ENCODE measurements at regions not wholly inside any gene's neighbourhood (a gene's known extent, or its start where the extent isn't known, plus 50 kb on each side); places are given as distances from the start of the nearest gene placed in this dataset.
A peak's percentile ranks its signal among the peaks of the same experiment; 100 is the strongest.

GRCh38 chr12:91914701-91915100 is 230.9 kb downstream of the BTG1 start:
- DNase-seq = no peak

DNA sequence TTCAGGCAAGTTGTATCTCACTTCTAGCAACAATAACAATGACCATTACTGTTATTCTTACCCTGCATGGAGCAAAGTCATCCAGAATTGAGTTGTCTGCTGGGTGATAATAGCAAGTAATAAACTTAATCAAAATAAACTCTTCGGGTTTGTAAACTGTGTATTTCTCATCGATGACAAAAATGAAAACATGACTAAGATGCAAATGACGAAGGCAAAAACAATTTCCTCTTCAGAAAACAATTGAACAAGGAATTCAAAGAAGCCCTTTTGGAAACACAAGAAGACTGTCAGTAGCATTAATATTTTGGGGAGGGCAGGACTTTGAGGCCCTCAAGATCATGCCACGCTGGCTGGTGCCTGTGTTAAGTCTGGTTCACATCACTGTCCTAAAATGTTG is 232.0 kb downstream of the BTG1 start:
- no peak for DNase-seq

- no peak for DNase-seq
Measured at GRCh38 chr12:91913124-91913523, 232.5 kb downstream of the BTG1 start.

- DNase-seq = no peak
Measured at GRCh38 chr12:91912178-91912577, 233.5 kb downstream of the BTG1 start.

- DNase-seq = no peak
Measured at GRCh38 chr12:91910871-91911388, 234.7 kb downstream of the BTG1 start.

DNA sequence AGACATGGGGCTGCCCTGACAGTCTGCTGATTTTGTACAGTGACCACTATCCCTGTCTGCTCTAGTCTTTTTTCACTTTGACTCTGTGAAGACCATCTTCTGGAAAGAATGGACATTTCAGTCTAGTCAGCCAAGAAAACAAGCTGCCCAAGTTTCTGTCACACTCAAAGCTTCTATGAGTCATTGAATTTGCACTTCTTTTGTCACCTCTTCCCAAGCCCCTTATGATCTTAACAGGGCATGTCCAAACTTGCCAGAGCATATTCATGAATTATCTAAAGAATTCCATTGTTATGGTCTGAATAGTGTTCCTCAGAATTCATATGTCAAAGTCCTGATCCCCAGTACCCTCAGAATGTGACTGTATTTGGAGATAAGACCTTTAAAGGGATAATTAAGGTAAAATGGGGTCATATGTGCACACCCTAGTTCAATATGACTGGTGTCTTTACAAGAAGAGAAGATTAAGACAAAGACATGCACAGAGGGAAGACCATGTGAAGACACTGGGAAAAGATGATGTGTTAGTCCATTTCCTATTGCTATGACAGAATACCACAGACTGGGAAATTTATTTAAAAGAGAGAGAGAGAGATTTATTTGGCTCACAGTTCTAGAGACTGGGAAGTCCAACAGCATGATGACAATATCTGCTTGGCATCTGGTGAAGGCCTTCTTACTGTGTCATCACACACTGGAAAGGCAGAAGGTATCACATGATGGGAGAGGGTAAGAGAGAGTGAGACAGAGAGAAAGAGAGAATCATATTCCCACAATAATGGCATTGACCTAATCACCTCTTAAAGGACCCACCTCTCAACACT is 242.6 kb downstream of the BTG1 start:
- no peak for DNase-seq

DNA sequence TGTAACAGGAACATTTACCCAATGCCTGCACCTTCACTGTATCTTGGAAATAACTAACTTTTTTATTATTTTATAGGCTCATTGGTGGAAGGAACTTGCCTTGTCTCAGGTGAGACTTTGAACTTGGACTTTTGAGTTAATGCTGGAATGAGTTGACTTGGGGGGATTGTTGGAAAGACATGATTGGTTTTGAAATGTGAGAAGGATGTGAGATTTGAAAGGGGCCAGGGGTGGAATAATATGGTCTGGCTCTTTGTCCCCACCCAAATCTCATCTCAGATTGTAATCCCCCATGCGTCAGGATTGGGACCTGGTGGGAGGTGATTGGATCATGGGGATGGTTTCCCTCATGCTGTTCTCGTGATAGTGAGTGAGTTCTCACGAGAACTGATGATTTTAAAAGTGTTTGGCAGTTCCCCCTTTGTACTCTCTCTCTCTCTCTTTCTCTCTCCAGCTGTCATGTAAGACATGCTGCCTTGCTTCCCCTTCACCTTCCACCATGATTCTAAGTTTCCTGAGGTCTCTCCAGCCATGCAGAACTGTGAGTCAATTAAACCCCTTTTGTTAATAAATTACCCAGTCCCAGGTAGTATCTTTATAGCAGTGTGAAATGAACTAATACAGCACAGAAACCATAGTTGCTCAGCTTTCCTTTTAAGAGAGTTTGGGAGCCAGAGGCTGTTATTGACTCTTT is 244.1 kb downstream of the BTG1 start:
- no peak for DNase-seq

GRCh38 chr12:91900971-91901370 is 244.7 kb downstream of the BTG1 start:
- DNase-seq = no peak

- no peak for DNase-seq
Measured at GRCh38 chr12:91899056-91899455, 246.6 kb downstream of the BTG1 start.

DNA sequence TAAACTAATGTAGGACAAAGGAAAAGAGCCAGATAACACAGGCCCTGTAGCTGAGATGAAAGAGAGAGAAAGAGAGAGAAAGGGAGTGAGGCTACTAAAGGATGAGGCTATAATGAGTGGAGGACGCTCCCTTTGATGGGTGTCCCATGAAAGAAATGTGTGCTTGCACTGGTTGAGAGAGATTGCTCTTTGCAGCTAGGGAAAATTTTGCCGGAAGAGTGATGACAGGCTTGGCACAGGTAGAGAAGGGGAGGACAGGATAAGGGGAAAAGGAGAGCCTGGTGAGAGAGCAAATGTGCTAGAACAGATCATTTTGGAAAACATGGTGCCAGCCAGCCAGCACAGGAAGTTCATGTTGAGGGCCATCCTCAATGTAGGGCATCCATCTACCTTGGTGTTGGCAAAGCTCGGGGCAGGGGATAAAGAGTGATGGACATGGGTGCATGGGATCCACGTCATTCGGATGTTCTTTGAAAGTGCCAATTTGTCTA is 248.6 kb downstream of the BTG1 start:
- DNase-seq = no peak

- no peak for DNase-seq
Measured at GRCh38 chr12:91896286-91897024, 249.2 kb downstream of the BTG1 start.

DNA sequence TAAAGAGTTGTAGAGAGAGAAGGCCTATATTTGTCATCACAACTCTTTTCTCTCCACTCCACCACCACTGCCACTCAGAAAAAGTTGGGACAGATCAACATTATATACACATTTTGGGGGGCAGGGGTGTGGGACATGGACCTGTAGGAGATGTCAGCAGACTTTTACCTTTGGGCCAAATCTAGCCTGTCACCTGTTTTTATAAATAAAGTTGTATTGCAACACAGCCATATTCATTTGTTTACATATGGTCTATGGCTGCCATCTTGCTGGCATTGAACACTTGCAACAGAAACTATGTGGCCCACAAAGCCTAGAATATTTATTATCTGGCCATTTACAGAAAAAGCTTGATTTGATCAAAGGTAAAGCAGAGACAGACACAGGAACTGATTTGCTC is 250.7 kb downstream of the BTG1 start:
- DNase-seq = no peak

- DNase-seq = peak; percentile 66
Measured at GRCh38 chr12:91893476-91893875, 252.2 kb downstream of the BTG1 start.

DNA sequence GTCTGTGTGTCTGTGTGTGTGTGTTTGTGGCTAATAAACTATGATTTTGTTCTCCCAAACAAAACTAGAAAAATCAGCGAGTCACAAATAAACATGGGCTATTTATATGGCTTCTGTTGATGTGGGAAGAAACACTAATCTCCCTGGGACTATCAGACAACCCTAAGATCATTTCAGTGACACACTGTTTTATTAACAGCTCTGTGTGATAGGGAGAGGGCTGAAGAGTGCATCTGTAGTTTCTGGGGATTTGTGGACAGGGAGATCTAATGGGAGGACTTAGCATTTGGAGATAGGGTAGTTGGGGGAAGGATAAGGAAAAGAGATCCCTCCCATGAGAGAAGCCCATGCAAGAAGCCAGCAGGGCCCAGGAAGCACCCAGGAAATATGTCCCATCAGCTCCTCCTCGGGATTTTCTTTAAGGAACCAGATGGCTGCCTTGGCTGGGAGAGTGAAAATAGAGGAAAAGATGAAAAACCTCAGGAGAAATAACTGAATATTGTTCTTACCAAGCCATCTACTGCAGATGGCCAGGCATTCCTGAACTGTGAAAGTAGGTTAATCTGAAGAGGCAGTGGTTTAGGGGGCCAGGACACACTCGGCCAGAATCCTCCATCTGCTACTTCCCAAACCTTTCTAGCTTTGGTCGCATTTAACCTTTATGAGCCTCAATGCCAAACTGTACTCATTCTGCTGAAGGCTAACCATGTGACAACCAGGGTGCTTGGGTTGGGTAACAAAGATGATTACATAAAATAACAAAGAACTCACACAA is 253.4 kb downstream of the BTG1 start:
- peak; percentile 94 for DNase-seq

- DNase-seq = no peak
Measured at GRCh38 chr12:91890742-91891141, 254.9 kb downstream of the BTG1 start.

DNA sequence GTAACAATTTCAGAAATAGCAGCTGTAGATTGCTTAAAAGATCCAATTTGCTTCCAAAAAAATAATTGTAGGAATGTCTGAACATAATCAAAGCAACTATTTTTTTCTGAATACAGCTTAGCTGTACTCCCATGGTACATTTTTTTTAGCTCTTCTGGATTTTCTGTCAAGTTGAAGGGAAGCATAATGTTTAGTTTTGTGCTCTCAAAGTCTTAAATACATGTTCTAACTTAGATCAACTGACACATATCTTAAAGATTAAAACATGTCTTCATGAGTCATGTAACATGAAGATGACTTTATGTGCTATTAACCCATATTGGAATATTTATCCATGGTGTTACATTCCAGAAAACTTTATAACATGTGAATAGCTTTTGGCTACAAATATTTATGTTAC is 255.7 kb downstream of the BTG1 start:
- DNase-seq = no peak

DNA sequence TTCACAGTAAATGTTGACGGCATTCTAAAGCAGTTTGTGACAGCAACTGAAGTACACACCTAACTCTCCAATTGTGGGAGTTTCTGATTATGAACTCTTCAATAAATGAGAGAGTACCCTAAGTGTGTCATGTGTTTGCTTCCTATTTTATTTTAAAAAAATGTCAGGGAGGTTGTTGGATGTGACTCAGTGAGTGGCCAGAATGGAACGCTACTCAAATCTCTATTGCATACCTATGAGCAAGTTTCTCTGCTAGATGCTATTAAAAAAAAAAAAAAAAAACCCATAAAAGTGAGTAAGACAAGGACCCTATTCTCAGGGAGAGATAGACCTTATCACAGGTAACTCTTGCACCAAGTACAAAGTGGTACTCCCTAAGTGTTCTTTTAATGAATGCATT is 256.6 kb downstream of the BTG1 start:
- DNase-seq = no peak

- DNase-seq = no peak
Measured at GRCh38 chr12:91887957-91888356, 257.7 kb downstream of the BTG1 start.

DNA sequence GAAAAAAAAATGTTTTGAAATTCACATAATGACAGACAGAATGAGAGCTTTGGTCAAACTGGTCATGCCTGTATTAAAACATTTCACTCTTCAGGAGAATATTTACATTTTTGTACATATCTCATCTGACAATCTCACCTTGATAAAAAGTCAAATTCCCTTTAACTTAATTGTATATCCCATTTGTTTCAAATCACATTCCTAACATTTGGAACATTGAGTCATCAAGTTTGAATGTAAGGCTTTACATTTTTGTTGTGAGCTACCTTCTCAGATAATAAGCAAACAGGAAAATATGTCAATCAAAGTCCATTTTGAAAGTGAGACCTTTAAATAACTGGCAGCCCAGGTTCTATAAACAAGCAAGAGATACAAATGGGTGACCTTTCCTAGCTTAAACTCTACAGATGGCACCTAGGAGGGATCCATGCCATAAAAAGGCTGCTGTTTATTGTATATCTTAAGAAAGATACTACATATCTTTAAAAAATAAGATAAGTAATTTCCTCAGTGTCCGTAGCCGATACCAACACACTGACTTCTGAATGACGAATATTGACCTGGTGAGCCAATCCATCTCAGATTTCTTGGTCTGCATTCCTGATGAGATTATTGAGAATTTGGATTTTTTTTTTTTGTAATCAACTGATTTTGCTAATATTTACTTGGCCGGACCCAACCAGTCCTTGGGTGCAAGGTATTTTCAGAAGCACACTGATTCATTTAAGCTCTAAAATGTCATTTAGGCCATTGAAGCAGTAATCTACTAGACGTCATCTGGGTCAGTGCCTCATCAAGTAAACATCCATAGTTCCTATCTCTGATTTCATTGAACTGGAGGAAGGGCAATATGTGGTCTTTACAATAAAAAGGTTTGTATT is 259.6 kb downstream of the BTG1 start:
- no peak for DNase-seq

DNA sequence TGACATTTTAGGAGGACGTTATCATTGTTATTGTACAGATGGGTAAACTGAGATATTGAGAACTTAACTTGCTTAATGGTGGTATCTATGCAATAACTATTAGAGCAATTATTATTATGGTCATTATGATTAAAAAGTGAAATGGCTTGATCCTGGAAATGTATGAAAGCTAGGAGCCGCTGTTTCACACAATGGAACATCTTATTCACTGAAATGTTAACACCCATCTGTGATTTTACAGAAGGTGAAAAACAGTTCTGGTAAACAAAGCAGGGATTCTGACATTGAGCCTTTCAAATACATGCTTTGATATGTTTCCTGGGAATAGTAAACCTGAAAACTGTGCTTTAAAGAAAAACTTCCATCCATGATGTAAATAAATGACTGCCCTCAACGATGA is 261.4 kb downstream of the BTG1 start:
- DNase-seq = no peak

DNA sequence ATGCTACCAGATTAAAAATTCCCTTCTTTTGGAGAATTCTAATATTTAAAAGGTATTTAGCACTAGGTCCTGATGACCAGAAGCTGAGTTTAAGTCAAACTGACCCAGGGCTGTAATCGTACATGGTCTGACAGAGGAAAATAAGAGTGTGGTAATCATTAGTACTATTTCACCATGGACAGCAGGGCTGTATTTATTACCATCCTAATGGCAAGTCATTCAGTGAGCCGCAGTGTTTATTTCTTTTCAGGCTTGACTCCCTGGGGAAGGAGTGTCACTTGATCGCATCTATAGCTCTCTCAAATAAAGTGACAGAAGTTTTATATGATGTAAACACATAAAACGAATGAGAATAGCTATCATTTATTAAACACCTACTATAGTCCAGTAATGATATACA is 261.8 kb downstream of the BTG1 start:
- no peak for DNase-seq

GRCh38 chr12:91882910-91883309 is 262.7 kb downstream of the BTG1 start:
- DNase-seq = no peak
